ENCODE measurements at regions not wholly inside any gene's neighbourhood (a gene's known extent, or its start where the extent isn't known, plus 50 kb on each side); places are given as distances from the start of the nearest gene placed in this dataset.
"Not testable (repeated sequence)": the region's sequence is repeated elsewhere in the genome, so short reads cannot be mapped to it uniquely, and the experiment has no call there.

- DNase-seq = no peak
These were observed 420.3 kb upstream of the NRSN1 start for GRCh38 chr6:23705697-23706096.

GRCh38 chr6:23712756-23713155 lies 413.3 kb upstream of the NRSN1 start:
- DNase-seq = no peak

GRCh38 chr6:23713211-23713610 lies 412.8 kb upstream of the NRSN1 start:
- DNase-seq = no peak

GRCh38 chr6:23728707-23729106 lies 397.3 kb upstream of the NRSN1 start:
- DNase-seq = no peak

GRCh38 chr6:23731609-23732008 lies 394.4 kb upstream of the NRSN1 start:
- no peak for DNase-seq

- DNase-seq = no peak
These were observed 393.5 kb upstream of the NRSN1 start for GRCh38 chr6:23732521-23732920.

- no peak for DNase-seq
These were observed 390.9 kb upstream of the NRSN1 start for GRCh38 chr6:23735151-23735550.

GRCh38 chr6:23736577-23736976 lies 389.4 kb upstream of the NRSN1 start:
- no peak for DNase-seq

- no peak for DNase-seq
These were observed 378.8 kb upstream of the NRSN1 start for GRCh38 chr6:23747239-23747638.

- DNase-seq = no peak
These were observed 373.6 kb upstream of the NRSN1 start for GRCh38 chr6:23752414-23752813.

- no peak for DNase-seq
These were observed 371.8 kb upstream of the NRSN1 start for GRCh38 chr6:23754197-23754596.

- no peak for DNase-seq
These were observed 350.9 kb upstream of the NRSN1 start for GRCh38 chr6:23775127-23775526.

- DNase-seq = no peak
These were observed 342.1 kb upstream of the NRSN1 start for GRCh38 chr6:23783901-23784300.

- no peak for DNase-seq
These were observed 341.6 kb upstream of the NRSN1 start for GRCh38 chr6:23784301-23784919.

- no peak for DNase-seq
These were observed 335.3 kb upstream of the NRSN1 start for GRCh38 chr6:23790756-23791155.

- no peak for DNase-seq
These were observed 329.0 kb upstream of the NRSN1 start for GRCh38 chr6:23797041-23797440.

GRCh38 chr6:23804289-23804688 lies 321.7 kb upstream of the NRSN1 start:
- not testable (repeated sequence) for DNase-seq

GRCh38 chr6:23821141-23821540 lies 304.9 kb upstream of the NRSN1 start:
- DNase-seq = not testable (repeated sequence)

- DNase-seq = no peak
These were observed 302.6 kb upstream of the NRSN1 start for GRCh38 chr6:23823421-23823820.

GRCh38 chr6:23826572-23826971 lies 299.4 kb upstream of the NRSN1 start:
- no peak for DNase-seq

GRCh38 chr6:23828861-23829260 lies 297.2 kb upstream of the NRSN1 start:
- DNase-seq = no peak

GRCh38 chr6:23841116-23841515 lies 284.9 kb upstream of the NRSN1 start:
- no peak for DNase-seq

- no peak for DNase-seq
These were observed 283.3 kb upstream of the NRSN1 start for GRCh38 chr6:23842760-23843159.

- no peak for DNase-seq
These were observed 274.5 kb upstream of the NRSN1 start for GRCh38 chr6:23851522-23851921.

GRCh38 chr6:23853566-23854133 lies 272.4 kb upstream of the NRSN1 start:
- not testable (repeated sequence) for DNase-seq
